ENCODE measurements at regions not wholly inside any gene's neighbourhood (a gene's known extent, or its start where the extent isn't known, plus 50 kb on each side); places are given as distances from the start of the nearest gene placed in this dataset.
"Not testable (repeated sequence)": the region's sequence is repeated elsewhere in the genome, so short reads cannot be mapped to it uniquely, and the experiment has no call there.

GRCh38 chr12:86944197-86944819 is 688.1 kb upstream of the MGAT4C start:
- not testable (repeated sequence) for TF ChIP-seq CTCF (IDR thresholded peaks at IDR 0.05; ENCODE audit: extremely low read depth in 1 of 2, insufficient read depth in 1 of 2, low read depth in 1 of 2, low read length in 2 of 2); EZH2 (IDR thresholded peaks at IDR 0.05; ENCODE audit: borderline replicate concordance, low read depth, low read length, severe bottlenecking); POLR2A (IDR thresholded peaks at IDR 0.05; ENCODE audit: low read depth, low read length)

All from endothelial cell of umbilical vein (primary cell).